NCI-H345 (cell line): ENCODE measurements at regions not wholly inside any gene's neighbourhood (a gene's known extent, or its start where the extent isn't known, plus 50 kb on each side); places are given as distances from the start of the nearest gene placed in this dataset.

Source experiments
- DNase-seq: peaks from one replicate; lab custom pipeline; 2025; lab: John Stamatoyannopoulos, UW

DNA sequence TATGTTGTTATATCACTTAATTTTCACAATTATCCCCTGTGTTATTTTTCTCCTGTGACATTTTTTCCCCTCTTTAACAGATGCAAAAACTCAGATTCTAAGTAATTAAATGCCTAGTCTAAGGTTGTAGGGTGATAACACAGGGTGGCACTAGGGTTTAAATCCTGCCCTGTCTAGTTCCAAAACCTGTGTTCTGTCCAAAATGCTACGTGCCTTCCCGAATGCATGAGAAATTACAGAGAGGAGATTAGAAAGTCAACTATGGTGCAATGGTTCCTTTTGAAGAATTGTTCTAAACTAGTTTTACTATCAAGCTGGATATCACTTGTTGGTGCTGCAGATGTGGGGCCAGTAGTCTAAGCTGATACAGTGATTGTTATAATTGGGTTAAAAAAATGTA, 108.0 kb downstream of the DIPK2A start:
- no peak for DNase-seq

DNA sequence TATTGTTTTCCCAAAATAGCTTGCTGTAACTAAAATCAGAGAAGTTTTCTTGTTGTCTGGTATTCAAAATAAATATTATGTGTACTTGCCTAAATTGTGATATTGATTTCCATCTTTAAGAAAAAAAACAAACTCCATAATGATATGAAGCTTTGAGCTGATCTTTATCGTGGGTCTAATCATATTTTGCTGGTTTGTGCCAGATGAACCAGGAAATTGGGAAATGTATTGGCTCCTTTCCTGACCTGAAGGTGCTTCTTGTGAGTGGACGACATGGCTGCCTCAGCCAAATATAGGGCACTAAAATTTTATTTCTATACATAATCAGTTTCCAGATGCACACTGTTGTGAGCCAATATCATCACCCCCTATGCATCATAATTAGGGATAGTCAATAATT, 113.3 kb downstream of the DIPK2A start:
- no peak for DNase-seq

DNA sequence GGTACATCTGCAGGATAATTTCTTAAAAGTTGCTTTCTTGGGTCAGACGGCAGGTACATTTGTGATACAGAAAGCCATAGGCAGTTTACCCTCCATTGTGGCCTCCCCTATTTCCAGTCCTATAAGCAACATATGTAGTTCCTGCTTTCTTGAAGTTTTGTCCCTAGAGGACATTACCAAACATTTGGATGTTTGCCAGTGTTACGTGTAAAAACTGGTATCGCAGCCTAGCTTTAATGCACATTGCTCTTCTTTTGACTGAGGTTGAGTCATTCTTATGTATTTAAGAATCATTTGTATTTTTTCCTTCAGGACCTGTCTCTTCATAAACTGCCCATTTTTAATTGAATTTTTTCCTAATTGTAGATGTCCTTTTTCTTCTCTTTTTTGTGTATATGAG, 114.3 kb downstream of the DIPK2A start:
- DNase-seq = peak; percentile 57

DNA sequence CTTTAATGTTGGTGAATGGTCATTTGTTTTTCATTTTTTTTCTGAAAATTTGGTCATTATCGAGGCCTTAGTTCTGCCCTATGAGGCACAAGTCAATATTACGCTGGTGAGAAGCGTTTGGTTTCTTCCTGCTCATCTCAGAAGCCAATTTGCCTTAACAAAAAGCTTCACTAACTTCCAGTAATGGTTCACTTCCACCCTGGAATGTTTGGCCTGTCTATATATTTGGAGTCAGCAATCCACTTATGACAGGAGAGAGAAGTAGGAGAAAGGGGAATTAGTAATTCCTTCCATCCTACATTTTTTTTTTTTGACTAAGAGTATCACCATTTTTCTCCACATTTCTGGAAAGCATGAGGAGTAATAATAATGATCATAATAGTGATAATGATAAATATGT, 124.4 kb downstream of the DIPK2A start:
- no peak for DNase-seq

DNA sequence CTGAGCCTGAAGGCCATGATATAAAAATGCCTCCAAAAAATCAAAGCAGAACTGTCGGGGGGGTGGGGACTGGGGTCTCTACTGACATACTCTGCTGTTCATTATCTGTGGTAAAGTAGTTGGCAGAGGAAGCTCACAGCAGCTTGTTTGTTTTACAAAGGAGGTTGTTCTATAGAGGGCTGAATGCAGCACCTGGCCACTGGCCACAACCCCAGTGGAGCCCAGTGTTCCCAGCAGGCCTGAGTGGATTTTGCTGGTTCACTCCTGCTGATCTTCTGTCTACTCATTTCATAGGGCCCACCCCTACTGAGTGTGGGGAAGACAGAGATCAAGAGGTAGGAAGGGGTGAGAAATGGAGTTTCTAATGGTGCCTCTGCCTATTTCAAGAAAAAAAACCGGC, 125.5 kb downstream of the DIPK2A start:
- peak; percentile 25 for DNase-seq

DNA sequence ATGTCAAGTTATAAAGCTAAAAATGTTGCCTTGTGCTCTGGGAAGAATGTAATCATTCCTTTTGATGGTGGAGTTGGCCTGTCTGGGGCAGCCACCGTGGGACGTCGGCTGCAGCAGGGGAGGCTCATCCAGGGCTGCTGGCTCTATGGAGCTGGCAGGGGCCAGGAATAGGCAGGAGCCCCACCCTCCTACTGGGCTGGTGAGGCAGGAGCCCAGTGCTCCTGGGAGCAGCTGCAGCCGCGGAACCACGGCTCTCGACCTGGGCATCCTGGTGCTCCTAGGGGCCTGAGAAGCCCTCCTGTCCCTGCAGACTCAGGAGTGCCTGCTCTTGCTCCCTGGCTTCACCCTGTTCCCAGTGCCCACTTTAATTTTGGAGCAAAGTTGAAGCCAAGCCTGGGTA, 127.1 kb downstream of the DIPK2A start:
- no peak for DNase-seq

DNA sequence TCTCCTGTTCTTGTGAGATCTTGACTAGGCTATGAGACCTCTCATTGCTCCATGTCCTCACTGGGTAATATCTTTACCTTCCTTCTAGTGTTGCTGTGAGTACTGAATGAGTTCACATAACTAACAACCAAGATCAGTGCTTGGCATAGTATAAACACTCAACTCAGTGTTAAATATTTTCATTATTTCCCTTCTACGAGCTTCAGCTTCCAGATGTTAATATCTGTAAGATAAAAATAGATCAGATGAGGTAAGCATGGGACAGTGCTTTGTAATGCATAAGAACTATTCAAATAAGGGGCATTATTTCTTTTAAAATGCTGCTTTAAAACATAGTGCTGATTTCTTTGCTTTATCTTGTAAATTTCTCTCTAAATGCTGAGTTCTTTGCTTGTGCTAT, 130.8 kb downstream of the DIPK2A start:
- DNase-seq = no peak

DNA sequence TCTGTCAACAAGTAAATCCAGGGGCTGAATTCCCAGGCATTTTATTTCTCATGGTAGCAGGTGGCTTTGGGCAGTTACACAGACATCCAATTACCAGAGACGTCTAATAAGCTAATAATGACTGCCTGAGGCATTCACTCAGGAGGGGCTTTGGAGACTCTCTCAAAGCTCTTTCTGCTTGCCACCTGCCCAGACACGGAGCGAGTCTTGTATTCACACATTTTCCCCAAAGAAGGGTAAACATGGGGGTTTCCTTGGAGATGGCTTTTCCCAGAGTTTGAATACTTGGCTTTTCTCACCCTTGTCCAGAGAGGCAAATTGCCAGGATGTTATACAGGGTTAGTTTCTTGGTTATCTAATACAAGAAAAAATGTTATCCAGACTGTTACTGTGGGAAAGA, 132.6 kb downstream of the DIPK2A start:
- no peak for DNase-seq

DNA sequence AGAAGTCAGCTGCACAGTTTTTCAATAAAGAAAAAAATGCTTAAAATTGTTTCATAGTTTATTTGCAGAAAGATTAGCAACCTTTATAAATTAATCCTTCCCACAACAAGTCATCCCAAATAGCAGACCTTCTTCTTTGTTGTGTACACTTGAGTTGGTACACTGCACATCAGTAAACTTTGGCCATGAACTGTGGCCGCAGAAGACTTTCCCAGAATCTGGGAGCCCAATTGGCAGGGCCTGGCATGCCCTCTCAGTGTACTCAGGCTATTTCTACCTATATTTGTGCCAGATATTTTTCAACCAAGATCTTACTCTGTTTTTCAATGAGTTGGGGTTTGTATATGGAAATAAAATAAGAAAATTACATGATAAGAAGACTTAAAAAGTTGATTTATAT, 133.1 kb downstream of the DIPK2A start:
- no peak for DNase-seq

DNA sequence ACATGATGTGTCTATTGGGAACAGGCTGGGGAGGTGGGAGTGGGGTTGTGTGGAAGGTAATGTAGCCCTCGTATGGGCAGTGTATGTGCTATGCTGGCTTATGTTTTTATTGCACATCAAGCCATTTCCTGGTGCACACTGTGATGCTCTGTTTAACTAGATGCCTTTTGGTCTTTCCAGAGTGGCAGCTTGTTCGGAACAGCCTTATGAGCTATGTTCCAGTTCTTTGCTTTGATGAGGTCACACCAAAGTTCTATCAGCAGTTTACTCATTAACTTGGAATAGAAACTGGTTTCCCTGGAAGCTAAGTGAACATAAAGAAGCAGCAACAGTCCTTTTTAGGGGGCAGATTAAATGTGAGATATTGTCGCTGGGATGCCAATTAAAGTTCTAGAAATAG, 133.9 kb downstream of the DIPK2A start:
- no peak for DNase-seq

DNA sequence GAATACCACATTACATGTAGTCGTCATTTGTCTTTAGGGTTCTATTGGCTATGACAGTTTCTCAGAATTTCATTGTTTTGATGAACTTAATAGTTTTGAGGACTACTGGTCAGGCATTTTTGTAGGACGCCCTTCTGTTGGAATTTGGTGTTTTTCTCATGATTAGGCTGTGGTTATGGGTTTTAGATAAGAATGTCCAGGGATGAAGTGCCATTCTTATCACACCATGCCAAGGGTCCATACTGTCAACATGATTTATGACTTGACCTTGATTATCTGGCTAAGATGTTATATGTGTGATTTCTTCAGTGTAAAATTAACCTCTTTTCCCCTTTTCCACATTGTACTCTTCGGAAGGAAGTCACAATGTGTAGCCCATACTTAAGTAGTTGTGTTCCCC, 135.3 kb downstream of the DIPK2A start:
- DNase-seq = no peak

DNA sequence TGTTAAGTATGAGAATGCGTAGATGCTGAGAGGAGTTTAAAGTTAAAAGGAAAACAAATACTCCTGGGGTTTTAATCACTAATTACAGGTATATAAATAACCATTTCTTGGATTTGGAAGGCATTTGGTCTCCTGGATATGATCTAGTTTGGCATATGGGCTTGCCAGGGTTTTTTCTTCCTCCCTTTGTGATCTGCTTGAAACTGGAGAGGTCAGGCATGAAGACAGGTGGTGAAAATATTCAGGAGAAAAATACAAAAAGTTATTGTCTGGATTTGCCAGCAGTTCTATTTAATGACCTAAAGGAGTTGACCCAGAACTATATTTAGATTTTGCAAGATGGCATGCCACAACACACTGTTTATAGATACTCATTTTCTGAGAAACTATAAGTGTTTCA, 136.3 kb downstream of the DIPK2A start:
- no peak for DNase-seq

DNA sequence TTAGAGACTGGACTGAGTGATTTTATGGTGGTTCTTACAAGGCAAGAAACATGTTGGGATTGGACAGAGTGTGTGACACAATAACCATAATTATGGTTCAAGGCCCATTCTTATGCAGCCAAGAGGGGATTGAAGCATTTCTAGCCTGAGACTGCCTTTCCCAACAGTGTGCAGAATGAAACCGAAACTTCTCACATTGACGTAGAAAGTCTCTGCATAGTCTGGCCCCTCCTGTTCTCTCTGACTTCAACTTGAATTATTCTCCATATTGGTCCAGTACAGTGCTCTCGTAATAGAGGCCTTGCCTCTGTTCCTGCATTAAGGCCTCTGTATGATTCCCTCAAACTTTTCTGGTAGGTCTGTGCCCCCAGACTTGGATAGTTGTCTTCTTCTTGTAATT, 138.3 kb downstream of the DIPK2A start:
- no peak for DNase-seq

DNA sequence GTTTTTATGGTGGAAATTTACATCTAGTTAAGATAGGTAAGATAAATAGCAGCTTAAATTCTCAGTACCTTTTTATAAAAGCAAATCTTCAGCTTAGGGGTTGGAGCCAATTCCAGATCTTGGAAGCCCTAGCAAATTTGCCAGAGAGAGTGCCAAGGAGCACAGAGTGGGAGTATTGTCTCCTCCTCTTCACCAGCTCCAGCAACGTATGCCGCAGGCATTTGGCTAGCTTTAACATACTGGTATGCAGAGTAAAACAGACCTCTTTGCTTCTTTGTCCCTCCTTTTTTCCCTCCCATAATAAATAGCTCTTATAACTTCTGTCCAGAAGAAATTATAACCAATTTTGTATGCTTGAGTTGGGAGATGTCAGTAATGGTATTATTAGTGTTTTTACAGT, 140.4 kb downstream of the DIPK2A start:
- DNase-seq = no peak

DNA sequence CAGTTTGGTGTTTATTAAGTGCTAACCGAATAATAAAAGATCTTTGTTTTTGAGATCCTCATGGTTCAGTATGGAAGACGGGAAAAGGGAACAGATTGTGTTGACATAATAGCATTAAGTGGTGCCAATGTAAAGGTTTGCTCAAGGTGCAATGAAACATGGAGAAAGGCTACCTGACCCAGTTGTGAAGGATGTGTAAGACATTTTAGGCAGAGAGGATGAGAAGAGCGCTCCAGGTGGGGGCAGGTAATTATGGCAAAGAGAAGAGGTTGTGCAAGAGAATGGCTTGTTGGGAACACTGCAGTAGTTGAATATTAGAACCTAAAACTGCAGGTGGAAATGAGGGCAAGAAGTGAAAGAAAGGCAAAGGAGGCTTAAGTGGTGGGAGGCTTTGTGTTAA, 140.8 kb downstream of the DIPK2A start:
- no peak for DNase-seq

DNA sequence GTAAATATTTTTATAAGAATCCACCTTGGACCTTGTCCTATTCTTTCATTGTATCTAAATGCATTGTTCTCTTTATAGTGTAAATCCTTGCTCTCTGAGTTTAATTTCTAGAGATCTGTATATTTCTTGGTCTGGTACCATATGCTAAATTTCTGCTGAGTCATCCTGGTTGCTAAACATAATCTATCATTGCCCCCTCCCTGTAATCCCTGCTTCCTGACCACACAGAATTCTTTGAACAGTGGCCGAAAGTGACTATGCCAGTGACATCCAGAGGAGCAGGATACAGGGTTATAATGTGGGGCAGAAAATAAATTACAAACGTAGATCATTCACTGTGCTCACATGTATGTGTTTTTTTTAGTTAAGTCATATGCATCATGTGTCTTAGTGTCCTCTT, 143.1 kb downstream of the DIPK2A start:
- DNase-seq = no peak

DNA sequence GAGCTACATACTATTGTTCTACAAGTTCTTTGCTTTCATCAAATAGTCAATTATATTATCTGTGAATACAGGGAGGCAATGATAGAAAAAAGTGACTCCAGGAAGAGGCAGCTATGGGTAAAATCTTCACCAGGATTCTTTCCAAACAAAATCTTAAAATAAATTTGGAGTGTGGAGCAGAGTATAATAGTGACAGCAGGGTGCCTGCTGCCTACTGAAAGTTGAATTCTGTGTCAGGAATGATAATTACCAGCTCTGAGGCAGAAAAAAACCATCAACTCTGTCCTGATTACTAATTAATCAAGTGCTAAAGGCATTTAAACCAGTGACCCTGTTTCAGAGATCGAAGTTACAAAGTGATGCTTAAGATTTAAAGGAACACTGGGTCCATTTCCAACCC, 148.0 kb downstream of the DIPK2A start:
- DNase-seq = no peak

DNA sequence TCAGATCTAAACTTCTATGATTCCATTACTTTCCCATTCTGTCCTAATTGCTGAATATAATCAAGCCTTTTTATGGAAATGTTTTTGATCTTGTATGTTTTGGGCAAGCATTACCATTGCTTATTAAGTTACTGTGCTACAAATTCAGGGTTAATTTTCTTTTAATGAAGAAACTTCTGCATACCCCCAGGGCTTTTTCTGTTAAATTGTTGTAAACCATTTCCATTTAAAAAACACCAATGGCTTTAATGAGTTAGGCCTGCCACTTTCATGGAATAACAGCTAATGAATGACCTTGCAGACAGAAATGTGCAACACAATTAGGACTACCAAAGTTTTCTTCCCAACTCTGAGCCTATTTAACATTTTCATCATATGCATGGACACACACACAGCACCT, 150.0 kb downstream of the DIPK2A start:
- DNase-seq = no peak

DNA sequence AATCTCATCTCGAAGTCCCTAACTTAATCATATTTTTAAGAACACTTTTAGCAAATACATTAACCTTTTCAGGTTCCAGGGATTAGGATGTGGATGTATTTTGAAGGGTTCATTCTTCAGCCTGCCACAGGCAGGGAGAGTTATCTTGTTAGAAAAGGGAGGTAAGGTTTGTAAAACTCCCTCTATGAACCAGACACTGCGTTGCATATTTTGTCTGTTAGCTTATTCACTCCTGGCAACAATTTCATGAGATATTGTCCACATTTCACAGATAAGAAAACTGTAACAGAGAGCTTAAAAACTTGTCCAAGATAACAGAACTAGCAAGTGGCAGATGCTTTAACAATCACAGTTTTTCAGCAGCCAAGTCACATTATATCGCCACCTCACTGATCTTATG, 155.4 kb downstream of the DIPK2A start:
- no peak for DNase-seq

DNA sequence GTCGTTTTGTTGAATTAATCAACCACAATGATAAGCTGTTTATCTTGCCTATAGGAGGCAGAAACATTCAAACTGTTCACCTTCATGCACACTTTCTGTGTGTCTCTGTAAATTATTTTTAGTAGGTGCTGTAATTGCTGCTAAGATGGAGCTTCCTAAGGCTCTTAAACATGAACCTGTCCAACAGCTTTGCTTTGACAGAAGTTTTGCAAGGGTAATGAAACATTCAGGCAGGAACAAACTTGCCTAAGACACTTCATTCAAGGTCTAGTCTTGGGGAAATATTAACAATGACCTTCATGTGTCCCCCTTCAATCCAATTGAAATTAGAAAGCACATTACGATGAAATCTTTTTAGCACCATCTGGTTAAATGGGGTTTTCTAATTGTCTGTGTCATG, 156.1 kb downstream of the DIPK2A start:
- peak; percentile 39 for DNase-seq

DNA sequence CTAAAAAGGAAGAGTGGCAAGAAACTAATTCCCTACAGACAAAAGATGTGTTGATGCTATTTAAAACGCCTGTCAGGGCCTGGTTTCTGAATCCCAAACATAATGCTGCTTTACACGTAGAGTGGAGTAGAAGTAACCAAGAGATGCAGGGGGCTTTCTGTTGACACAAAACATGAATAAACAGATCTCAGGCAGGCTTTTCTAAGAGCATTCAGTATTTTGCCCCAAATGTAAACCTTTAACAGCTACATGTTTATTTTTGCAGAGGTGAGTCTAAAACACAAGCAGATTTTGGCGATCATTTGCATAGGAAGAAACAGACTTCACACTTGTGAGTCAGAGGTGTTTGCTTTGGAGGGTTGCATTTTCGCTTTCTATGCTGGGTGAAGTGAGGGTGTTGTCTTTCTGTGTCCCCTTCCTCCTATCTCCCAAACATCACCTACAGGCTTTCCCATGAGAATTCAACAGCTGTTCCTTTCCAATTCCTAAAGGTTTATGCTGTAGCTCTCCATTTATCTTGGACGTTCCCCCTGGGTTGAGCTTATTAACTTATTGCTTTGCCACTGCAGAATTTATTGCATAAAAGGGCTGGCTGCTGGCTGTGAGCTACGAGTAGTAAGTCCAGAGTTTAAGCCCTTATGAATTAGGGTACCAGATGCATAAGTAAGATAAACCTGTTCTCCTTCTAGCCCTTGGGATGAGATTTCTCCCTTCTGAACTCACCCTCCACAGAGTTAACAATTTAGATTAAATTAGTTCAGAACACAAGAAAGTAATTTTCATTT, 156.7 kb downstream of the DIPK2A start:
- DNase-seq = peak; percentile 46

DNA sequence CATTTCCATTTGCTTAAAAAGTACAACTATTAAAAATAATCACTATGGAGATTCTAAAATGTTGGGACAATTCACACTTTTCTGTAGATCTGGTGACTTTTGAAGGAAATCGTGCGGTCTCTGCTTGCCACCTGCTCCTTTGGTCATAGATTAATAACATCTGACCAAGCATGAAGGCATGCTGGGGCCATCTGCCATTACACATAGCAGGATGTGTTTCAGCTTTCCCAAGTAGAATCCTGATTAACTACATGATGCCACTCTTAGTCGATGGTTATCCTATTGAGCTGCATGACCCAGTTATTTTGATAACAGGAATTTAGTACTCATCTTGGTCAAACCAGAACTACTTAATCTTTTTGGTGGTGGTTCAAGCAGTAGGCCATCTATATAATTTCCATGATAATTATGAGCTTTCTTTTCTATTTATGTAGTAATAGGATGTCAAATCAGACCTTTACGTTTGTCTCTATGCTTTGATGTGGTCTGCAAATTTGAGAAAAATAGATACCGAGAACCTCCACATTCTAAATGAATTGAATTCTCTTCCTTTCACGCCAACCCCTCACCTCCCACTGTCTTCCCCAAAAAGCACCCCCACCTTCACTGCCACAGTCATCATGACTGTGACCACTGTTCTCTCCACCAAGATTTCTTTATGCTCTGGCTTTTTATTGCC, 158.1 kb downstream of the DIPK2A start:
- DNase-seq = no peak

DNA sequence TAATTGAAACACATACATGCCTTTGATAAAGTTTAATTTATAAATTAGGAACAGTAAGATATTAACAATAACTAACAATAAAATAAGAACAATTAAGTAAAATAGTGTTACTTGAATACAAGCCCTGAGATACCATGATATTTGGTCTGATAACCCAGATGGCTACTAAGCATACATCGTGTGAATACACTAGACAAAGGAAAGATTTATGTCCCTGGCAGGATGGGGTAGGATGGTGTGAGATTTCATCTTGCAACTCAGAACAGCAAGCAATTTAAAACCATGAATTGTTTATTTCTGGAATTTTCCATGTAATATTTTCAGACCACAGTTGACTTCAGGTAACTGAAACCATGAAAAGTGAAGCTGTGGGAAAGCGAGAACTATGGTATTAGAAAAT, 169.5 kb downstream of the DIPK2A start:
- DNase-seq = no peak

DNA sequence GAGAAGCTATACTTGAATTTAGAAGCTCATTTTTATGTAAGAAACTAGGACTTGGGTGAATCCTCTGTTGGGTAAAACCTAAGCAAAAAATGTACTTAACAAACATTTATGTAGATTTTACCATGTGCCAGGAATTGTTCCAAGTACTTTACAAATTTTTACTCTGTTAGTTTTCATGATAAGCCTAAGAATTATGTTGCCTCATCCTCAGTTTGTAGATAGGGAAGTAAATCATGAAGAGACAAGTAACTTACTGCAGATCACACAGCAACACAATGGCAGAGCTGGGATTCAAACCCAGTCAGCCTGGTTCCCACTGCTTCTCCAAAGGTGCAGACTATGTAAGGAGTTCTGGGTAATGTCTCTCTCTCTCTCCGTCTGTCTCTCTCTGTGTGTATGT, 169.9 kb downstream of the DIPK2A start:
- no peak for DNase-seq
